Endothelial cell of umbilical vein (primary cell): ENCODE measurements at regions not wholly inside any gene's neighbourhood (a gene's known extent, or its start where the extent isn't known, plus 50 kb on each side); places are given as distances from the start of the nearest gene placed in this dataset.

Experiments
- BruUV-seq: library from RNA; stranded (reverse); fragments of 400-500 nt; replicated peaks from 2 replicates; lab custom pipeline; 2021; lab: Mats Ljungman, UMichigan
- CTCF ChIA-PET: fragments of 300-600, 350-600 bp; sonication (Branson Sonifier 250); formaldehyde crosslinking; loops from one replicate; lab custom pipeline; 2021; ENCODE audit warnings: antibody characterized with exemption, inconsistent platforms; lab: Charles Lee
- POLR2A ChIA-PET: fragments of 300-600, 350-600 bp; sonication (Branson Sonifier 250); formaldehyde crosslinking; loops from one replicate; lab custom pipeline; 2021; ENCODE audit warnings: antibody characterized with exemption, inconsistent platforms; lab: Charles Lee
- DNase-seq: peaks from one replicate; pipeline ENCODE4 v3.0.0-alpha.2; 2011; ENCODE audit warnings: low read depth, low spot score
- FAIRE-seq: peaks from 2 replicates; lab custom pipeline; 2011; peaks lifted over from hg19 to GRCh38; lab: Jason Lieb, UNC
- H2AFZ ChIP-seq: 2 replicates; pipeline ENCODE4 v1.6.0; 2012; ENCODE audit warnings: low read depth, low read length, control low read depth, inconsistent platforms
- H3K27ac ChIP-seq: 2 replicates; pipeline ENCODE4 v1.5.1; 2011; ENCODE audit warnings: low read depth, mild to moderate bottlenecking, control low read depth, low read length, moderate library complexity; ENCODE audit not compliant: insufficient read depth
- H3K27me3 ChIP-seq, 2 experiments: 2 replicates each; pipeline versions ENCODE4 v1.6.0 to v1.6.1; 2011; ENCODE audit warnings: low read length in 2 of 2, mixed read lengths in 1 of 2; ENCODE audit not compliant: control insufficient read depth in 2 of 2, insufficient read depth in 2 of 2
- H3K36me3 ChIP-seq, 2 experiments: 2 replicates in 1 of 2; 3 replicates in 1 of 2; pipeline ENCODE4 v1.5.1; 2011; ENCODE audit warnings: low read length in 2 of 2, mild to moderate bottlenecking in 1 of 2, moderate library complexity in 1 of 2; ENCODE audit not compliant: control insufficient read depth in 2 of 2, insufficient read depth in 2 of 2; ENCODE audit errors: extremely low read depth in 1 of 2
- H3K4me1 ChIP-seq: 3 replicates; pipeline ENCODE4 v1.5.1; 2011; ENCODE audit warnings: mild to moderate bottlenecking, low read length; ENCODE audit not compliant: control insufficient read depth, insufficient read depth; ENCODE audit errors: extremely low read depth
- H3K4me2 ChIP-seq: 2 replicates; pipeline ENCODE4 v1.6.1; 2011; ENCODE audit warnings: low read length, control low read depth, mixed read lengths; ENCODE audit not compliant: insufficient read depth
- H3K4me3 ChIP-seq, 3 experiments: fragments of 200-600 bp in 1 of 3; sonication (generic), shearing (Covaris generic) in 1 of 3; replicated peaks in 1 of 3; 2 replicates each; pipeline ENCODE4 v1.5.1; 2011 to 2016; ENCODE audit warnings: control low read depth in 3 of 3, low read length in 3 of 3, mild to moderate bottlenecking in 2 of 3, inconsistent platforms in 1 of 3, low read depth in 1 of 3, moderate library complexity in 1 of 3; ENCODE audit not compliant: insufficient read depth in 1 of 3
- H3K79me2 ChIP-seq: 2 replicates; pipeline ENCODE4 v1.6.0; 2012; ENCODE audit warnings: low read length, inconsistent platforms; ENCODE audit not compliant: control insufficient read depth, insufficient read depth
- H3K9ac ChIP-seq: replicated peaks from 2 replicates; pipeline ENCODE3; 2011; ENCODE audit warnings: low read length, control low read depth; ENCODE audit not compliant: insufficient read depth; ENCODE audit errors: extremely low read depth
- H3K9me1 ChIP-seq: replicated peaks from 3 replicates; pipeline ENCODE4 v1.6.0; 2011; ENCODE audit warnings: mild to moderate bottlenecking, low read length; ENCODE audit not compliant: control insufficient read depth, insufficient read depth; ENCODE audit errors: extremely low read depth
- H3K9me3 ChIP-seq: replicated peaks from 2 replicates; pipeline ENCODE4 v1.5.1; 2012; ENCODE audit warnings: low read length, inconsistent platforms; ENCODE audit not compliant: control insufficient read depth, insufficient read depth
- H4K20me1 ChIP-seq: replicated peaks from 2 replicates; pipeline ENCODE3; 2011; ENCODE audit warnings: mild to moderate bottlenecking, low read length; ENCODE audit not compliant: control insufficient read depth, insufficient read depth; ENCODE audit errors: extremely low read depth
- EZH2 ChIP-seq: IDR thresholded peaks from 2 replicates; pipeline ENCODE4 v1.6.1; 2012; ENCODE audit warnings: borderline replicate concordance, low read depth, mild to moderate bottlenecking, moderate library complexity, low read length, inconsistent platforms; ENCODE audit not compliant: severe bottlenecking
- FOS ChIP-seq: IDR thresholded peaks from 2 replicates; pipeline ENCODE4 v1.6.1; 2011; ENCODE audit warnings: mild to moderate bottlenecking, low read length, moderate library complexity, borderline replicate concordance; ENCODE audit not compliant: insufficient read depth
- GATA2 ChIP-seq: IDR thresholded peaks from 2 replicates; pipeline ENCODE4 v1.7.0; 2011; ENCODE audit warnings: low read depth, mild to moderate bottlenecking, moderate library complexity, mixed read lengths, low read length; ENCODE audit not compliant: insufficient read length, insufficient read depth
- JUN ChIP-seq: IDR thresholded peaks from 2 replicates; pipeline ENCODE4 v1.6.1; 2011; ENCODE audit warnings: borderline replicate concordance, low read depth; ENCODE audit not compliant: insufficient read length, insufficient read depth
- MYC ChIP-seq: IDR thresholded peaks from one replicate; pipeline ENCODE4 v1.6.1; 2011; ENCODE audit warnings: mild to moderate bottlenecking, low read depth, low read length
- POLR2A ChIP-seq: IDR thresholded peaks from 2 replicates; pipeline ENCODE4 v1.6.1; 2012; ENCODE audit warnings: low read depth, mild to moderate bottlenecking, control low read depth, low read length
- POLR2AphosphoS5 ChIP-seq: IDR thresholded peaks from 2 replicates; pipeline ENCODE4 v1.6.1; 2012; ENCODE audit warnings: low read depth, mild to moderate bottlenecking, control low read depth, low read length, moderate library complexity; ENCODE audit not compliant: insufficient read depth
- dilution Hi-C: fragments of 300-500 bp; cut with MboI; formaldehyde crosslinking; loops from one replicate; pipeline ENCODE4 v1.15.0; 2019; ENCODE audit warnings: low sequenced_read_pairs; ENCODE audit not compliant: extremely low pct_ligation_motif_present
- intact Hi-C: fragments of 100-400 bp; cut with micrococcal nuclease; formaldehyde crosslinking; loops from one replicate; pipeline ENCODE4 v1.10.0; 2022
- TF ChIP-seq, protein P1 (sequence below), 2 donors: IDR thresholded peaks; 1 replicate in 1 of 2; 2 replicates in 1 of 2; pipeline ENCODE4 v1.5.1; 2011; ENCODE audit warnings: low read length in 2 of 2, mild to moderate bottlenecking in 2 of 2, moderate library complexity in 2 of 2, control low read depth in 1 of 2, inconsistent platforms in 1 of 2, low read depth in 1 of 2; ENCODE audit not compliant: insufficient read depth in 1 of 2; ENCODE audit errors: extremely low read depth in 1 of 2
- TF ChIP-seq, protein P2 (sequence below): IDR thresholded peaks from 2 replicates; pipeline ENCODE4 v1.6.1; 2011; ENCODE audit not compliant: insufficient read depth, insufficient read length

DNA sequence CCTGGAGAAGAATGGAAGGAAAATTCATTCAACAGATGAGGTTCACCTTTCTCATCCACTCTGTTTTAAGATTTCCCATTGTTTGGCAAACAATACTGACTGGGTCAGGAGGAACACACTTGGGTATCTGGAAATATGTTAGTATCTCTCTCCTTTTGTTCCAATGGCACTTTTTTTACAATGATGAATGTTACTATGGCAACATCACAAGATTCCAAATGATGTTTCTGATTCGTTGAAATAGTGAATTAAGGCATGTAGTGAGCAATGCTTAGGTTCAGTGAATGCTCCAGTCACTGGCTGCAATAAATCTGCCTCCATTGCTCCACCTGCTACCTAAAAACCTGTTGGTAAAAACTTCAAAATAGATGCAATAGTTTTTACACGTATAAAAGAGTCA lies 392.8 kb downstream of the DNAH5 start:
- no peaks in the 10 kb centered on the region for H3K79me2 ChIP-seq
- BruUV-seq: no TSS peak
- CTCF ChIA-PET: no interaction called here
- H3K9ac ChIP-seq: no peak overlapping the region
- H2AFZ ChIP-seq: no peak overlapping the region
- no peaks in the 10 kb centered on the region for H3K27me3 ChIP-seq
- dilution Hi-C loops: no loop called here
- POLR2A ChIA-PET: no interaction called here
- H3K27ac ChIP-seq: no peak overlapping the region
- FAIRE-seq (no peak), DNase-seq (no peak)
- no peaks in the 10 kb centered on the region for H3K4me1 ChIP-seq
- no peak overlapping the region for H3K4me3 ChIP-seq
- intact Hi-C loops: no loop called here
- no peaks in the 10 kb centered on the region for H3K9me3 ChIP-seq
- TF ChIP-seq POLR2A: no peak
- TF ChIP-seq MYC: no peak
- TF ChIP-seq POLR2AphosphoS5: no peak
- no peak for TF ChIP-seq JUN
- TF ChIP-seq, protein P1, sequence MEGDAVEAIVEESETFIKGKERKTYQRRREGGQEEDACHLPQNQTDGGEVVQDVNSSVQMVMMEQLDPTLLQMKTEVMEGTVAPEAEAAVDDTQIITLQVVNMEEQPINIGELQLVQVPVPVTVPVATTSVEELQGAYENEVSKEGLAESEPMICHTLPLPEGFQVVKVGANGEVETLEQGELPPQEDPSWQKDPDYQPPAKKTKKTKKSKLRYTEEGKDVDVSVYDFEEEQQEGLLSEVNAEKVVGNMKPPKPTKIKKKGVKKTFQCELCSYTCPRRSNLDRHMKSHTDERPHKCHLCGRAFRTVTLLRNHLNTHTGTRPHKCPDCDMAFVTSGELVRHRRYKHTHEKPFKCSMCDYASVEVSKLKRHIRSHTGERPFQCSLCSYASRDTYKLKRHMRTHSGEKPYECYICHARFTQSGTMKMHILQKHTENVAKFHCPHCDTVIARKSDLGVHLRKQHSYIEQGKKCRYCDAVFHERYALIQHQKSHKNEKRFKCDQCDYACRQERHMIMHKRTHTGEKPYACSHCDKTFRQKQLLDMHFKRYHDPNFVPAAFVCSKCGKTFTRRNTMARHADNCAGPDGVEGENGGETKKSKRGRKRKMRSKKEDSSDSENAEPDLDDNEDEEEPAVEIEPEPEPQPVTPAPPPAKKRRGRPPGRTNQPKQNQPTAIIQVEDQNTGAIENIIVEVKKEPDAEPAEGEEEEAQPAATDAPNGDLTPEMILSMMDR (IDR thresholded peaks at IDR 0.05; ENCODE audit: extremely low read depth in 1 of 2, insufficient read depth in 1 of 2, low read depth in 1 of 2, low read length in 2 of 2): no peak
- TF ChIP-seq FOS: no peak
- TF ChIP-seq, protein P2, sequence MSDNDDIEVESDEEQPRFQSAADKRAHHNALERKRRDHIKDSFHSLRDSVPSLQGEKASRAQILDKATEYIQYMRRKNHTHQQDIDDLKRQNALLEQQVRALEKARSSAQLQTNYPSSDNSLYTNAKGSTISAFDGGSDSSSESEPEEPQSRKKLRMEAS: no peak
- no peak for TF ChIP-seq EZH2
- no peak for TF ChIP-seq GATA2
- no peaks in the 10 kb centered on the region for H4K20me1 ChIP-seq
- H3K36me3 ChIP-seq: no peaks in the 10 kb centered on the region
- no peaks in the 10 kb centered on the region for H3K9me1 ChIP-seq
- H3K4me2 ChIP-seq: no peak overlapping the region
